Activated T-cell treated with anti-CD3 and anti-CD28 coated beads for 1 hour (primary cell): ENCODE measurements at regions not wholly inside any gene's neighbourhood (a gene's known extent, or its start where the extent isn't known, plus 50 kb on each side); places are given as distances from the start of the nearest gene placed in this dataset.
"Not testable (repeated sequence)": the region's sequence is repeated elsewhere in the genome, so short reads cannot be mapped to it uniquely, and the experiment has no call there.

Experiments used
- DNase-seq: peaks from one replicate; pipeline ENCODE4 v3.0.0-alpha.2; 2020; ENCODE audit warnings: low read depth

DNA sequence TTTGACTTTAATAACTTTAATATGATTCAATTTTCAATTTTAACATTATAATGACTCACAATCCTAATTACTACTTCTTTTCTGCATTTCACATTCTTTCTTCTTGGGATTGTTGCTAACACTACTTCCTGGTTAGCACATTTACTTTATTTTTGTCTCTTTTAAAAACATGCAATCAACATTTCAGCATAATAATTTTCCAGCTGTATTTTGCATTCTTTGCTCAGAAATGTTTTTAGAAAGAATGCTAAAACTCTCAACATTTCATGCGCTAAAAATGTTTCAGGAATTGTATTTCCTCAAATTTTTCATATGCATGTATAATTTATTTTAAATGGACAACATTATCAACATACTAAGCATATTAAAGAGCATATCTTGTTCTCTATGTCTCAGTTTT lies 1302.1 kb upstream of the GJE1 start:
- DNase-seq: no peak

GRCh38 chr6:140828856-140829255 lies 1303.9 kb upstream of the GJE1 start:
- DNase-seq: no peak

DNA sequence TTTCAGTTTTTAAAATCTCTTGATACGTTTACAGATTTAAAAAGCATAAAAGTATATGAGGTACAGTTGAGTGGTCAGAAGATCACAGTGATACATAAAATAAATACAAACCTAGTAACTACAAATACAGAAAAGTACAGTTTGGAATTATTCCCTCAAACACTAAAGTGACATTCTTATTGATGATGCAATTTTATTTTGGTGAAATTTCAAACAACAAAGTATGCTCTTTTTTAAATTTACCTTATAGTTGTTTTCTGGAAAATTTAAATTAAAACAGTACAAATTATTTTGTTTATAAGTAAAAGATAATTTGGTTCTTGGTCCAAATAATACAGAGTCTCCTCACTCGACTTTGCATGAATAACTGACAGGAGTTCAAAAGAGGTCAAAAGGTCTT lies 1305.1 kb upstream of the GJE1 start:
- DNase-seq: no peak

- DNase-seq: no peak
Observed at GRCh38 chr6:140825731-140826130, 1307.0 kb upstream of the GJE1 start.

DNA sequence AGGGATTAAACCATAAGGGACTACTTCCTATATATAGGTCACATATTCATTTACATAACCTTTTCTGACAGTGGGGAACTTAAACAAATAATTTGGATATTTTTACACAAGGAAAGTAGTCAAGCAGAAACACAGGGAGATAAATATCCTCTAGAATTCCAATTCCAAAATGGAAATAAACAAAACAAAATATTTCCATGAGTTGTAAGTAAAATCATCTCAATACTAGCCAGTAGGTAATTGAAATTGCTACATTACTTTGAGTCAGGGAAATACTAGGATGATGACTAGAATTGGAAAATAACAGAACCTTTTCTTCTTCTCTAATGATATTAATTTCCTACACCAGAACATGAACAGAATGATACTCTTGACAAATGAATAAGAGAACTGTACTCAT lies 1308.1 kb upstream of the GJE1 start:
- no peak for DNase-seq

GRCh38 chr6:140821196-140821595 lies 1311.5 kb upstream of the GJE1 start:
- no peak for DNase-seq

DNA sequence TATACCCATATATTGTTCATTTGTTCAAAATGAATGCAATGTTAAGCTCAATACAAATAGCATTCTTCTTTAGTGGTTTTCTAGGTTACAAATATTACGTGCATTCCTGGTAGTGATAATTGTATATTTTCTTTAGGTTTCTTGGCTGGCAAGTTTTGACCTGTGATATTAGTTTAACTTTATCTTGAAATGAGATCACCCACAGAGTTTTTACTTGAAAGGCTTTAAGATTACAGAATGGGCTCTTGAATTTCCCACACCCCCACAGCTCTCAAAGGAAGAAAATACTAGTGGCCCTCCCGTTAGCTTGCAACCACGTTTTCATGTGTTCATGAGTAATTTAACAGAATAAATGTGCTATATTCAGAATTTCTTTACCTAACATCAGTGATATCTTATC lies 1315.5 kb upstream of the GJE1 start:
- DNase-seq: no peak

- DNase-seq: no peak
Observed at GRCh38 chr6:140816681-140817080, 1316.0 kb upstream of the GJE1 start.

GRCh38 chr6:140812636-140813035 lies 1320.1 kb upstream of the GJE1 start:
- no peak for DNase-seq

- DNase-seq: no peak
Observed at GRCh38 chr6:140811642-140812041, 1321.1 kb upstream of the GJE1 start.

DNA sequence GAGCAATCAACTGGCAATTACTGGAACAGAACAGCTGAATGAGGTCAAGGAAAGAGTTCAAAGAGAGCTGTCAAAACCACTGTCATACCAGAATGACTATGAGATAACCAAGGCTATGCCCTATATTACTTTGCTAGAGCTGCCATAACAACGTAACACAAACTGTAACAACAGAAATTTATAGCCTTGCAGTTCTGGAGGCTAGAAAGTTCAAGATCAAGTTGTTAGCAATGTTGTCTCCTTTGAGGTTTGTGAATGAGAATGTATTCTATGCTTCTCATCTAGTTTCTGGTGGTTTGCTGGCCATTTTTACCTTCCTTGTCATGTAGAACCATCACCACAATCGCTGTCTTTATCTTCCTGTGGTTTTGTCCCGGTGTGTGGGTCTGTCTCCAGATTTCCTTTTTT lies 1323.0 kb upstream of the GJE1 start:
- DNase-seq: no peak

DNA sequence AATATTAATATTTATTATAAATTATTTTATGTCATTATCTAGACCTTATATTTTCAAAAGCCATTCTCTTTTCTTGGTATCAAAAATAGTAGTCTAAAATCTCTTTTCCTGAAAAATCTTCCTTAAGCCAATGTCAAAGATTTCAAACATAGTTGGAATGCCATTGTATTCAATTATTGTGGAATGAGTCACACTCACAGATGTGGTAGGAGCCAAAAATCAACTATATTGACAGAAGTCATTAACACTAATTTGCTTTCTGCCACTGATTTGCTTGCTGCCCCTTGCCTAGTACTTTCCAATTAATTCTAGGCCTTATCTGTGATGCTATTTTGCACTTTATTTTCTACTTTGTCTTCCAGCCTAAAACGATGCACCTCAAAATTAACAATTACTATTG lies 1326.3 kb upstream of the GJE1 start:
- no peak for DNase-seq

DNA sequence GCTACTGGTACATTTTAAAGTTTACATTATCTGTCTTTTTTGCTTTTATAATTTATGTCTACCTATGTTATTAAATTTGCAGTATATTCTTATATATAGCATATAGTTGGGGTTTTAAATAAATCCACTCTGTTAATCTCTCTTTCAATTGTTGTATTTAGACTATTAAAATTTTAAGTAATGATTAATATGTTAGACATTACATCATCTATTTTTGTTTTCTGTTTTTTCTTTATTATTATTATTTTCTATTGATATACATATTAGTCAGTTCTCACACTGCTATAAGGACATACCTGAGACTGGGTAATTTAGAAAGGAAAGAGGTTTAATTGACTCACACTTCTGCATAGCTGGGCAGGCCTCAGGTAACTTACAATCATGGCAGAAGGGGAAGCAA lies 1338.2 kb upstream of the GJE1 start:
- no peak for DNase-seq

- DNase-seq: no peak
Observed at GRCh38 chr6:140790109-140790508, 1342.6 kb upstream of the GJE1 start.

DNA sequence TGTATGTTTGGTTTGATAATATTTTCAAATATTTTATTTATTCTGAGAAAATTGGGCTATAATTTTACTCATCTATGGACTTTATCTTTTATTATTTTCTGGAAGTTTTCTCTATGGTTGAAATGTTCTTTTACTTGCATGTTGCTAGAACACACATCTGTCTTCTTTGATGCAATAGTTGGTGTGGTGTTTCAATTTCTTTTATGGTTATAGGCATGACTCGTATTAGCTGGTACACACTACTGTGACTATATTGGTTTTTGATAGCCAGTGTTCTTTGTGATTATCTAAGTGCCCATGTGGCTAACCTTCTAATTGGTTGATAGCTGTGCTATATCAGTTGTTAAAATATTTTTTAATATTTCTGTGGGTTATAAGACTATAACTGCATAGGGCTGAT lies 1343.3 kb upstream of the GJE1 start:
- no peak for DNase-seq

GRCh38 chr6:140785926-140786325 lies 1346.8 kb upstream of the GJE1 start:
- no peak for DNase-seq

- no peak for DNase-seq
Observed at GRCh38 chr6:140784573-140784972, 1348.2 kb upstream of the GJE1 start.

GRCh38 chr6:140783504-140783903 lies 1349.2 kb upstream of the GJE1 start:
- not testable (repeated sequence) for DNase-seq

DNA sequence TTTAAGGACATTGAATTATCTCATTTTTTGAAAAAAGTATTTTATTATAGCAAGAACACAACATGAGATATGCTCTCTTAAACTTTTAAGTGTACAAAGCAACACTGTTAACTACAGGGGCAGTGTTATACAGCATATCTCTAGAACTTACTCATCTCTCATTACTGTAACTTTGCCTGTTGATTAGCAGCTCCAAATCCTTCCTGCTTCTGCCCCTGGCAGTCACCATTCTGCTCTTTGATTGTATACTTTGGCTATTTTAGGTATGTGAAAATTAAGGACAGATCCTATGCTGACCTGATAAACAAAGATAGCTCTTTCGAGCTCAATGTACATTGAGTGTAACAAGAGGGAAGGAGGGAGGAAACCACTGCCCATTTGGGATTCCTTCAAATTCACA lies 1349.8 kb upstream of the GJE1 start:
- DNase-seq: no peak

DNA sequence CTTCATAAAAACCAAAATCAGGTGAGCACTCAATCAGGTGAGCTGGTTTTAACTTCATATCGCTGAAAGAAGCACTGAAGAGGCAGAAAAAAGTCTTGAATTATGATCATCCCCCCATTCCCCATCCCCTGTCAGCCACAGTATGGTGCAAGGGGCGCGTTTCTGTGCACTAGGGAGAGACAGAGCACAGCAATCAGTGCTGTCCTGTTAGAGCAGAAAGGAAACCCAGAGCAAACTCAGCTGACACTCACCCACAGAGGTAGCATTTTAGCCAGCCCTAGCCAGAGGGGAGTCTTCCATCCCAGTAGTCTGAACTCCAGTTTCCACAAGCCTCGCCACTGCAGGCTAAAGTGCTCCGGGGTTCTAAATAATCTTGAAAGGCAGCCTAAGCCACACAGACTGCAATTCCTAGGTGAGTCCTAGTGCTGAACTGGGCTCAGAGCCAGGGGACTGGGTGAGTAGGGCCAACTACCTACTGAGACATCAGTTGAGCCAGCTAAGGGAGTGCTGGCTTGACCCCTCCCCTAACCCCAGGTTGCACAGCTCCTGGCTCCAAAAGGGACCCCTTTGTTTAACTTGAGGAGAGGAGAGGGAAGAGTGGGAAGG lies 1352.6 kb upstream of the GJE1 start:
- DNase-seq: no peak

DNA sequence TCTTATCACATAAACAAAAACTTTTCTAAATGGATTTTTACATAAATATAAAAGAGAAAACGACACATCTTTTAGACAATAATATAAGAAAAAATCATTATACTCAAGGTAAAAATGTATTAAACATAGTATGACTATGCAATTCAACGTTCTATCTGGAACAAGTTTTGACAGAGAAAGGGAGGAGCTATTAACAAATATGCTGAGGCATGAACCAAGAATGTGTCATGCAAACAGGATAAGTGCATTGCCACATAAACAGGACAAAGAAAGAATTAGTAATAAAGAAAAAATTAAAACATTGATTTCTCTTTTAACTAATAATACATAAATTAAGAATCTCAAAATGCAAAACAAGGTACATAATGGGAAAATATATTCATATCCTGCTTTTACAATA lies 1353.4 kb upstream of the GJE1 start:
- DNase-seq: no peak

DNA sequence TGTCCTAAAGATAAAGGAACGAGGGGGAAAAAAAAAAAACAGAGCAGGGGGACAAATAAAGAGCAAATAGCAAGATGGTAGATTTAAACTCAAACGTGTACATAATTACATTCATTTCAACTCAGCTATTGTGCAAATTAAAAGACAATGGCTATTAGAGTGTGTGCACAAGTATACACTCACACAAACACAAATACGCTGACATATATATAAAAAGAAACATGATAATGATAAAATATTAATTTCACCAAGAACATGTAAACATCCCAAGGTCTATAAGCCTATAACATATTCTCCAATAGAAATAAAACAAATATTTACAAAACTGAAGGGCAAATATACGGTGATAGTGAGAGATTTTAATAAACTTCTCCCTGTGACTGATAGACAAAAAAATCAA lies 1354.9 kb upstream of the GJE1 start:
- DNase-seq: no peak

DNA sequence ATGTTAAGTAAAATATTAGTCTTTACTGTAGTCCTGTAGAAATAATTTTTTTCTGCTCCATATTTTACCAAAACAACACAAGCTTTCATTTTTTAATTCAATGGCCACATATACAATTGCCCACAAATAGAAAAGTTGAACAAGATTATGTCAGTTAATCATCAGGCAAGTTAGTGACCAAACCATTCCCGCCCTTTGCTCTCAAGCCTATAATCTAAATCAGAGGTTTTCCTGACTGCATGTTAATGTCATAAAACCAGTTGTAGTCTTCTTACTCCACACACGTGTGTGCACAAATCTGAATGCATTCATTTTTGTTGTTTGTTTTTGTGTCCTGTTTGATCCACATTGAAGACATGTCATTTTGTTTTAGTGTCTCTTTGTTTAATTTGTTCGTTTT lies 1357.7 kb upstream of the GJE1 start:
- no peak for DNase-seq

DNA sequence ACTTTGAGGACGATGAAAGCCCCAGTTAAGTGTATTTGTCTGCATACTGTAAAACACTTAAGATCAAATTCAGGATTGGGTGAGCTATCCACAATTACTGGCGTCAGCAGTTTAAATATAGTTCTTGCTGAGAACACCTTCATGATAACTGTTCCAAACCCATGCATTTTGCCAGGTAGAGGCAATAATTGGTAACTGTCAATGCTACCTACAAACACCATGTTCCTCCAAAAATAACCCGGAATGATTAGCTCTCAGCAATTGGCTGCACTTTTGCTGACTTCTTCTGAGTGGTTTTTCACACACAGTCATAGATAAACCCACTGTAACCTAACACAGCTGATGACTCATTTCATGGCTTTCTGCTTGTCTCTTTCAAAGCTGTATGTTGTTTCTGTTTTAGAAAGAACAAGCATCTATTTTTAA lies 1358.6 kb upstream of the GJE1 start:
- DNase-seq: no peak

GRCh38 chr6:140773276-140773675 lies 1359.4 kb upstream of the GJE1 start:
- no peak for DNase-seq
